Osteoblast (primary cell): ENCODE measurements at regions not wholly inside any gene's neighbourhood (a gene's known extent, or its start where the extent isn't known, plus 50 kb on each side); places are given as distances from the start of the nearest gene placed in this dataset.
A peak's percentile ranks its signal among the peaks of the same experiment; 100 is the strongest.

Source experiments
- DNase-seq: peaks from one replicate; pipeline ENCODE4 v3.0.0; 2011; ENCODE audit warnings: low spot score, mixed read lengths; ENCODE audit not compliant: insufficient read length; ENCODE audit errors: missing footprints
- H2AFZ ChIP-seq: 2 replicates; pipeline ENCODE4 v1.6.0; 2011; ENCODE audit warnings: mild to moderate bottlenecking, low read length
- H3K27ac ChIP-seq: 2 replicates; pipeline ENCODE4 v1.5.1; 2011; ENCODE audit warnings: mild to moderate bottlenecking, low read depth, low read length, moderate library complexity
- H3K27me3 ChIP-seq: 2 replicates; pipeline ENCODE4 v1.6.0; 2012; ENCODE audit warnings: mild to moderate bottlenecking, control low read depth, inconsistent platforms, low read length, moderate library complexity; ENCODE audit not compliant: insufficient read depth
- H3K36me3 ChIP-seq: 2 replicates; pipeline ENCODE4 v1.5.1; 2011; ENCODE audit warnings: mild to moderate bottlenecking, low read length, control low read depth, moderate library complexity; ENCODE audit not compliant: insufficient read depth
- H3K4me1 ChIP-seq: 2 replicates; pipeline ENCODE4 v1.5.1; 2011; ENCODE audit warnings: mild to moderate bottlenecking, low read length, control low read depth, moderate library complexity; ENCODE audit not compliant: insufficient read depth
- H3K4me2 ChIP-seq: 2 replicates; pipeline ENCODE4 v1.6.0; 2011; ENCODE audit warnings: mild to moderate bottlenecking, low read length; ENCODE audit not compliant: insufficient read depth
- H3K4me3 ChIP-seq: fragments of 200-600 bp; sonication (generic); 3 replicates; pipeline ENCODE4 v1.5.1; 2012; ENCODE audit warnings: mild to moderate bottlenecking, low read length, inconsistent platforms; ENCODE audit not compliant: insufficient read depth
- H3K79me2 ChIP-seq: 2 replicates; pipeline ENCODE4 v1.6.0; 2012; ENCODE audit warnings: mild to moderate bottlenecking, low read length, control low read depth, inconsistent platforms; ENCODE audit not compliant: insufficient read depth
- H3K9me3 ChIP-seq: 2 replicates; pipeline ENCODE4 v1.5.1; 2011; ENCODE audit warnings: low read depth, low read length, control low read depth
- H4K20me1 ChIP-seq: 2 replicates; pipeline ENCODE4 v1.6.0; 2012; ENCODE audit warnings: mild to moderate bottlenecking, low read length, control low read depth; ENCODE audit not compliant: insufficient read depth
- CTCF ChIP-seq: IDR thresholded peaks from 2 replicates; pipeline ENCODE4 v1.5.1; 2011; ENCODE audit warnings: mild to moderate bottlenecking, low read depth, low read length, moderate library complexity; ENCODE audit errors: extremely low read depth

- Histone ChIP-seq H3K27me3 (no peaks in the 10 kb centered on the region), H4K20me1 (no peaks in the 10 kb centered on the region), H2AFZ (no peak overlapping the region), H3K9me3 (no peaks in the 10 kb centered on the region), H3K4me2 (no peak overlapping the region), H3K36me3 (no peaks in the 10 kb centered on the region), H3K4me3 (no peak overlapping the region), H3K4me1 (peaks cover 6% of the 10 kb centered on the region), H3K79me2 (no peaks in the 10 kb centered on the region), H3K27ac (no peak overlapping the region)
- TF ChIP-seq CTCF: no peak
- DNase-seq: no peak
Measured at GRCh38 chr9:71352837-71353236, 231.4 kb upstream of the TRPM3 start.

GRCh38 chr9:71349218-71349617 is 227.8 kb upstream of the TRPM3 start:
- H3K4me3 ChIP-seq: no peak overlapping the region
- no peaks in the 10 kb centered on the region for H3K79me2 ChIP-seq
- H3K27me3 ChIP-seq: no peaks in the 10 kb centered on the region
- no peak overlapping the region for H2AFZ ChIP-seq
- H4K20me1 ChIP-seq: no peaks in the 10 kb centered on the region
- no peak for DNase-seq
- peak overlapping the region; percentile 21 for H3K27ac ChIP-seq
- no peaks in the 10 kb centered on the region for H3K36me3 ChIP-seq
- H3K4me2 ChIP-seq: peak overlapping the region; percentile 24
- peaks cover 6% of the 10 kb centered on the region for H3K4me1 ChIP-seq
- H3K9me3 ChIP-seq: no peaks in the 10 kb centered on the region
- no peak for TF ChIP-seq CTCF

GRCh38 chr9:71333321-71333720 is 211.9 kb upstream of the TRPM3 start:
- no peaks in the 10 kb centered on the region for H4K20me1 ChIP-seq
- no peak overlapping the region for H3K4me2 ChIP-seq
- no peak overlapping the region for H3K27ac ChIP-seq
- H3K9me3 ChIP-seq: no peaks in the 10 kb centered on the region
- H3K4me3 ChIP-seq: no peak overlapping the region
- no peaks in the 10 kb centered on the region for H3K4me1 ChIP-seq
- DNase-seq: no peak
- no peaks in the 10 kb centered on the region for H3K79me2 ChIP-seq
- no peak overlapping the region for H2AFZ ChIP-seq
- peaks cover 2% of the 10 kb centered on the region for H3K27me3 ChIP-seq
- TF ChIP-seq CTCF: no peak
- no peaks in the 10 kb centered on the region for H3K36me3 ChIP-seq

- H3K27me3 ChIP-seq: peaks cover 2% of the 10 kb centered on the region
- H2AFZ ChIP-seq: no peak overlapping the region
- no peak overlapping the region for H3K27ac ChIP-seq
- no peaks in the 10 kb centered on the region for H3K9me3 ChIP-seq
- H3K4me3 ChIP-seq: no peak overlapping the region
- H4K20me1 ChIP-seq: no peaks in the 10 kb centered on the region
- H3K36me3 ChIP-seq: no peaks in the 10 kb centered on the region
- no peak overlapping the region for H3K4me2 ChIP-seq
- no peak for TF ChIP-seq CTCF
- no peaks in the 10 kb centered on the region for H3K79me2 ChIP-seq
- no peak for DNase-seq
- no peaks in the 10 kb centered on the region for H3K4me1 ChIP-seq
Measured at GRCh38 chr9:71331603-71332002, 210.2 kb upstream of the TRPM3 start.
